Spinal cord (tissue), 9 donors: ENCODE measurements at regions not wholly inside any gene's neighbourhood (a gene's known extent, or its start where the extent isn't known, plus 50 kb on each side); places are given as distances from the start of the nearest gene placed in this dataset.

Source experiments
- DNase-seq, 6 donors: peaks; one replicate each; pipeline versions ENCODE4 v3.0.0 to v3.0.0-alpha.2; 2013 to 2015; ENCODE audit warnings: low spot score in 6 of 6, low read depth in 4 of 6
- H3K27ac ChIP-seq: one replicate; pipeline ENCODE4 v1.5.1; 2013; ENCODE audit warnings: low read depth, low read length, control low read depth
- H3K27me3 ChIP-seq: one replicate; pipeline ENCODE4 v1.6.1; 2013; ENCODE audit warnings: low read length; ENCODE audit not compliant: control insufficient read depth, insufficient read depth
- H3K36me3 ChIP-seq: one replicate; pipeline ENCODE4 v1.6.1; 2013; ENCODE audit warnings: low read length; ENCODE audit not compliant: control insufficient read depth, insufficient read depth
- H3K4me1 ChIP-seq: one replicate; pipeline ENCODE4 v1.6.1; 2013; ENCODE audit warnings: low read length; ENCODE audit not compliant: control insufficient read depth, insufficient read depth
- H3K4me3 ChIP-seq: one replicate; pipeline ENCODE4 v1.5.1; 2013; ENCODE audit warnings: low read depth, low read length, control low read depth
- H3K9me3 ChIP-seq: one replicate; pipeline ENCODE4 v1.6.1; 2013; ENCODE audit warnings: low read length; ENCODE audit not compliant: control insufficient read depth, insufficient read depth
- WGBS: methylation state at CpG from one replicate; pipeline ENCODE4 v1.1.5; 2013; ENCODE audit warnings: missing lambda C conversion rate; ENCODE audit not compliant: insufficient coverage; 5-methylcytosine and 5-hydroxymethylcytosine counted together
- donor health status: healthy.

GRCh38 chr7:123060446-123060845 lies 64.9 kb upstream of the TAS2R16 start:
- Histone ChIP-seq H3K4me3 (no peak overlapping the region), H3K36me3 (no peaks in the 10 kb centered on the region), H3K4me1 (no peaks in the 10 kb centered on the region), H3K9me3 (no peaks in the 10 kb centered on the region), H3K27ac (no peak overlapping the region), H3K27me3 (no peaks in the 10 kb centered on the region)
- no peak for DNase-seq

- Histone ChIP-seq H3K27me3 (no peaks in the 10 kb centered on the region), H3K9me3 (no peaks in the 10 kb centered on the region), H3K4me1 (no peaks in the 10 kb centered on the region), H3K36me3 (no peaks in the 10 kb centered on the region), H3K4me3 (no peak overlapping the region), H3K27ac (no peak overlapping the region)
- peak in 1 of 6 donors; percentile 63 for DNase-seq
These were observed 62.4 kb upstream of the TAS2R16 start for GRCh38 chr7:123057911-123058310.

- DNase-seq = no peak
- Histone ChIP-seq H3K4me1 (no peaks in the 10 kb centered on the region), H3K4me3 (no peak overlapping the region), H3K27ac (no peak overlapping the region), H3K27me3 (no peaks in the 10 kb centered on the region), H3K9me3 (no peaks in the 10 kb centered on the region), H3K36me3 (no peaks in the 10 kb centered on the region)
- WGBS = 69% methylated on average over 4 of the region's 5 CpGs
These were observed 59.0 kb upstream of the TAS2R16 start for GRCh38 chr7:123054357-123055133.

- Histone ChIP-seq H3K4me3 (no peak overlapping the region), H3K36me3 (no peaks in the 10 kb centered on the region), H3K9me3 (peaks cover 3% of the 10 kb centered on the region), H3K27ac (no peak overlapping the region), H3K4me1 (no peaks in the 10 kb centered on the region), H3K27me3 (no peaks in the 10 kb centered on the region)
- DNase-seq = no peak
- WGBS = no CpG with 5 or more reads among the region's 1 CpG
These were observed 56.4 kb upstream of the TAS2R16 start for GRCh38 chr7:123051916-123052315.

GRCh38 chr7:123047955-123048354 lies 52.5 kb upstream of the TAS2R16 start:
- H3K4me1 ChIP-seq = no peaks in the 10 kb centered on the region

More at GRCh38 chr7:123047955-123048354, 52.5 kb upstream of the TAS2R16 start:
- no peak for DNase-seq
- Histone ChIP-seq H3K36me3 (no peaks in the 10 kb centered on the region), H3K4me3 (no peak overlapping the region), H3K27ac (no peak overlapping the region), H3K9me3 (peaks cover 3% of the 10 kb centered on the region), H3K27me3 (no peaks in the 10 kb centered on the region)
